Fibroblast of peridontal ligament (primary cell): ENCODE measurements at regions not wholly inside any gene's neighbourhood (a gene's known extent, or its start where the extent isn't known, plus 50 kb on each side); places are given as distances from the start of the nearest gene placed in this dataset.
"Not testable (repeated sequence)": the region's sequence is repeated elsewhere in the genome, so short reads cannot be mapped to it uniquely, and the experiment has no call there.

ENCODE experiments used
- DNase-seq: peaks from one replicate; pipeline ENCODE4 v3.0.0-alpha.2; 2010; ENCODE audit errors: extremely low read depth

DNA sequence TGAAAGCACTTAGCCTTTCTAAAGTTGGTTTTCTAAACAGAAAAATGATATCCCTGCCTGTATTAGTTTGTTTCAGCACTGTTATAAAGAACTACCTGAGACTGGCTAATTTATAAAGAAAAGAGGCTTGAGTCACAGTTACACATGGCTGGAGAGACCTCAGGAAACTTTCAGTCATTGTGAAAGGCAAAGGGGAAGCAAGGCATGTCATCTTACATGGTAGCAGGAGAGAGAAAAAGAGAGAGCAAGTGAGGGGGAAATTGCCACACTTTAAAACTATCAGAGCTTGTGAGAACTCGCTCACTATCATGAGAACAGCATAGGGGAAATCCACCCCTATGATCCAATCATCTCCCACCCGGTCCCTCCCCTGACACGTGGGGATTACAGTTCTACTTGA lies 64.9 kb downstream of the FAM170A start:
- no peak for DNase-seq

DNA sequence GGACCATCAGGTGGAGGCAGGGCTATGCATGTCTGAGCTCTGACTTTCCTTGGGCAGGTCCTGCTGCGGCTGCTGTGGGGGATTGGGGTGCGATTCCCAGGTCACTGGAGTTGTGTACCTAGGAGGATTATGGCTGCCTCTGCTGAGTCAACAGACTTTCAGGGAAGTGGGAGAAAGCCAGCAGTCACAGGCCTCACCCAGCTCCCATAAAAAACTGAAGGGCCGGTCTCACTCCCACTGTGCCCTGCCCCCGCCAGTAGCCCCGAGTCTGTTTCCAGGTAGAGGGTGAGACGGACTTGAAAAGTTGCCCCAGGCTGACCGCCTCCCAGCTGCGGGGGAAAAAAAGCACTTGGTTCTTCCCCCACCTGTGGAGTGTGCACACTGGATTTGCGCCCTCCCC lies 76.7 kb downstream of the FAM170A start:
- no peak for DNase-seq

DNA sequence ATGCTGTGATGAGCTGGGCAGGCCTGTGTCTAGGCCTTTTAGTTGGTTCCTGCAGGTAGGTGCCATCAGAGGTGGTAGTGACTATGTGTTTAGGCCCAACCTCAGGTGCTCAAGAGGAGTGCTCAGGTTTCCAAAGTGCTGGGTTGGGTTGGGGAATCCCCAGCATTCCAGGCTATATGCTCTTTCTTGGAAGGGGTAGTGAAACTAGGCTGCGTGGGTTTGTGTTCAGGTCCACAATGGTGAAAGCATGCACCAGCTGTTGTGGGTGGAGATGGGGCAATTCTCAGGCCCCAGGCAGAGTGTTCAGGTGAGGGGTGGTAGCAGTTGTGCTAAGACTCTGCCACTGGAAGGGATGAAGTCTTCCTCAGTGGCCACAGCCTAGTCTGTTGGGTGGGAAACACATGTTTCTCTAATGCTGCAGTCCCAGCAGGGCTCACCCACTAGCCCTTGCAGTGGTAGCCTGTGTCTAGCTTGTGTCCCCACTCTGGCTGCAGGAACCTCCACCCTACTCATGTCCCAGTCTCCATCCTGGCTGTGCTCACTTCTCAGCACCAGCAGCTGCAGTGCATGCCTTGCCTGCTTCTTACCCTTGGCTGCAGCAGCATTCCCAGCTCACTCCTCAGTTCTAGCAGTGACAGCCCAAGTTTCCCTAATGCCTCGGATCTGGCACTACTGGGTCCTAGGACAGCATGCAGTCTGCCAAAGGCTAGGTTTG lies 78.9 kb downstream of the FAM170A start:
- DNase-seq: no peak

DNA sequence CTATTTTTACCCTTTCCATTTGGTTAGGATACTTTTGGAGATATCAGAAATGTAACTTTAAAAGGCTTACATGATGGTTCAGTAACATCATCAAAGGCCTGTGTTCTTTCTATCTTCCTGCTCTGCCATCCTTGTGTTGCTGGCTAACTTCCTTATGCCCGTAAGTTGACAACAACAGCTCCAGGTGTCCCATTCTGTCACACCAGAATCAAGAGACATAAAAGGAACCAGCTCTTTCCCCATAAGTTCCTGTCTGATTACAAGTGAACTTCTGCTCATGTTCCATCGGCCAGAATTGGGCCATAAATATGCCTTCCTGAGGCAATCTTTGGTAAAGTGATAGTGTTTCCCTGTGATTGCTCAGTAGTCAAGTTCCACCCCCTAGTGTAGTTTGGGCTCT lies 92.4 kb downstream of the FAM170A start:
- DNase-seq: no peak

DNA sequence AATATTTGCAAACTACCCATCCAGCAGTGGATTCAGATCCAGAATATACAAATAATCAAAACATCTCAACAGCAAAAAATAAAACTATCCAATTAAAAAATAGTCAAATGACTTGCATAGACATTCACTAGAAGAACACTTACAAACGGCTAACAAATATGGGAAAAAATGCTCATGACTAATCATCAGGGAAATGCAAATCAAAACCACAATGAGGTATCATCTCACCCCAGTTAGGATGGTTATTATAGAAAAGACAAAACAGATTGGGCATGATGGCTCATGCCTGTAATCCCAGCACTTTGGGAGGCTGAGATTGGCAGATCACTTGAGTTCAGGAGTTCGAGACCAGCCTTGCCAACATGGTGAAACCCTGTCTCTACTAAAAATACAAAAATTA lies 95.9 kb downstream of the FAM170A start:
- DNase-seq: not testable (repeated sequence)

DNA sequence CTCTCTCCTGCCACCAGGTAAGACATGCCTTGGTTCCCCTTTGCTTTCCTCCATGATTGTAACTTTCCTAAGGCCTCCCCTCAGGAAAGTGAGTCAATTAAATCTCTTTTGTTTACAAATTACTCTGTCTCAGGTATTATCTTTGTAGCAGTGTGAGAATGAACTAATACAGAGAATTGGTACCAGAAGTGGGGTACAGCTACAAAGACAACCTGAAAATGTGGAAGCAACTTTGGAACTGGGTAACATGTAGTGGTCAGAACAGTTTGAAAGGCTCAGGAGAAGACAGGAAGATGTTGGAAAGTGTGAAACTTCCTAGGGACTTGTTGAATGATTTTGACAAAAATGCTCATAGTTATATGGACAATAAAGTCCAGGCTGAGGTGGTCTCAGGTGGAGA lies 97.2 kb downstream of the FAM170A start:
- no peak for DNase-seq

DNA sequence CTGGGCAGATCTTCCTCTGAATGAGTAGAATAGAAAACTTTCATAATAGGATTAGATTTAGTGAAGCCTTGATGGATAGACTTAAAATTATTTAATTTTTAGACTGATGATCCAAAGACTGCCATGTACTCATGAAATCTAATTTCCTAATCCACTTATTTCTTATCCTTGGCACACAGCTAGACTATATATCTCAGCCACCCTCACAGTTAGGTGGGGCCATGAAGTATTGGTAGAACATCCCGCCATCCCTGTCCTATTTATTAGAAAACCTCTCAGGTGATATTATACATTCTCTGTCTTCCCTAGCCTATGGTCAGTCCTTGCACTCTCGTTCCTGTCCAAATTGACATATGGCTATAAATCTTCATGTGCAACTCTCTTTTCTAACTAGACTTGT lies 110.9 kb downstream of the FAM170A start:
- DNase-seq: no peak

DNA sequence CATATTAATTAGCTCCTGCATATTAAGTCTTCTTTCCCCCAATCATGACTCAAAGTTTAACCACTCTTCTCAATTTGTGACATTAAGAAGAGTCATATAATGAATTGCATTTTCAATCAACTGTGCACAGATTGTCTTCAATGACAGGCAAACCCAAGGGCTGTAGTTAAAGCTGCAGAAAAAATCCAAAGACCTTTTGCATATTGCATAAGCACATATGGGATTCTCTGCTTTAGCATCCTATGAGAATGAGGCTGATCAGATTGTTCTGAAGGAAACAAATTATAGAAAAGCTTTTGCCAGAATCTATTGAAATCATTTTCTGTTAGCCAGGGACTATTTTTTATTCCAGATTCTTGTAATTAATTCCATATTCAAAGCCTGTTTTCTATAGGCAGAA lies 112.3 kb downstream of the FAM170A start:
- no peak for DNase-seq

DNA sequence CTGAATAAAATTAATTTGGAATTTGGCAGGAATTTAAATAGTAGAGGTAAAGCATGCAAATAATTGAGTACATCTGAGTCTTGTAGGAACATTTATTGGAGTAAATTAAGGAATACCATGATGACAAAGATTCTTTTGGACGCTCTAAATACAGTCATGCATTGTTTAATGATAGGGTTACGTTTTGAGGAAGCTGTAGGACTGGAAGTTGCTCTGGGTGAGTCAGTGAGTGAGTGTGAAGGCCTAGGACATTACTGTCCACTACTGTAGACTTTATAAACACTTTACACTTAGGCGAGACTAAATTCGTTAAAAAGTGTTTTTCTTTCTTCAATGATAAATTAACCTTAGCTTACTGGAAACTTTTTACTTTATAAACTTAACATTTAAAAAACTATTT lies 113.0 kb downstream of the FAM170A start:
- DNase-seq: no peak

DNA sequence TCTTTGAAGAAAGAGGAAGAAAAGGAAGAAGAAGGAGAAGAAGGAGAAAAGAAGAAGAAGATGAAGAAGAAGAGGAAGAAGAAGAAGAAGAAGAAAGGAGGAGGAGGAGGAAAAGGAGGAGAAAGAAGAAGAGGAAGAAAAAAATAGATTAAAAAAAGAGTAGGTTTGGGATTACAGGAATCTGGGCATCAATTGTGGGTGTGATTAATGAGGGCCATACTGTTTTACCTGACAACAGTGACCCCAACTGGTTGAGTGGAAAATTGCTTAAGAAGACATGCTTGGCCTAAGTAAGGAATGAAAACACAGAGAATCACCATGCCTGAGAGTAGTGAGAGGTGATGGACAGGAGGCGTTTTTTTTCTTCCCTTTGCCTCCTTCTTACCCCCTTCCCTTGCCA lies 114.6 kb downstream of the FAM170A start:
- peak; percentile 43 for DNase-seq

DNA sequence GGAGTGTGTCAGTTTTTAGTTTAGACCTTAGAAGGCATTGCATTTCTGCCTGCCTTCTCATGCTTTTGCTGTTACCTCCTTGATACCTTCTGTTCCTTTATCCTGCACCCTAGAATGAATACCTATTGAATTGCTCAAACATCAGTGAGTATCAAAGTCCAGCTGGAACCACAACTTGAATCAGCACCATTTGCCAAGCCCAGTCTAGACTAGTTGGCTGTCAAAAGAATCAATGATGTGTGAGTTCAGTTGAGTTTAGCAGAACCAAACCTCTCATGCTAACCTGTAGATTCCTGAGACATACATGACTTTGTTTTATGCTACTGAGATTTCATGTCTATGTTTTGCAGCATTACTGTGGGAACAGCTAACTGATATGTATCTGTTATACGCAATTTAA lies 116.6 kb downstream of the FAM170A start:
- no peak for DNase-seq

DNA sequence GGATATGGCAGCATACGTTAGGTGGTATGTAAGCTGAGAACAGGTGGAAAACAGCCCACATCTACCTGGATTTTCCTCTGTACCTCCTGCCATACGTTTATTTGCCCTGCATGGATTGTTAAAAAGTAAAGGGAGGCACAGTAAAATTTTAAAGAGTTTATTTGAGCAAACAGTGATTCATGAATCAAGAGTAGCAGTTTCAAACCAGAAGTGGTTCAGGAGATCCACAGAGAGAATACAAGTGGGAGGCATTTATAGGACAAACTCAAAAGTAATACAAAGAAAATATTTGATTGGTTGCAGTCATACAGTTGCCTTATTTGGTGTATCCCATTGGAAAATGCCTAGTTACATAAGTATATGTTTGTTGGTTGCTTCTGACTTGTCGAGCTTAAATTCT lies 117.6 kb downstream of the FAM170A start:
- DNase-seq: no peak

DNA sequence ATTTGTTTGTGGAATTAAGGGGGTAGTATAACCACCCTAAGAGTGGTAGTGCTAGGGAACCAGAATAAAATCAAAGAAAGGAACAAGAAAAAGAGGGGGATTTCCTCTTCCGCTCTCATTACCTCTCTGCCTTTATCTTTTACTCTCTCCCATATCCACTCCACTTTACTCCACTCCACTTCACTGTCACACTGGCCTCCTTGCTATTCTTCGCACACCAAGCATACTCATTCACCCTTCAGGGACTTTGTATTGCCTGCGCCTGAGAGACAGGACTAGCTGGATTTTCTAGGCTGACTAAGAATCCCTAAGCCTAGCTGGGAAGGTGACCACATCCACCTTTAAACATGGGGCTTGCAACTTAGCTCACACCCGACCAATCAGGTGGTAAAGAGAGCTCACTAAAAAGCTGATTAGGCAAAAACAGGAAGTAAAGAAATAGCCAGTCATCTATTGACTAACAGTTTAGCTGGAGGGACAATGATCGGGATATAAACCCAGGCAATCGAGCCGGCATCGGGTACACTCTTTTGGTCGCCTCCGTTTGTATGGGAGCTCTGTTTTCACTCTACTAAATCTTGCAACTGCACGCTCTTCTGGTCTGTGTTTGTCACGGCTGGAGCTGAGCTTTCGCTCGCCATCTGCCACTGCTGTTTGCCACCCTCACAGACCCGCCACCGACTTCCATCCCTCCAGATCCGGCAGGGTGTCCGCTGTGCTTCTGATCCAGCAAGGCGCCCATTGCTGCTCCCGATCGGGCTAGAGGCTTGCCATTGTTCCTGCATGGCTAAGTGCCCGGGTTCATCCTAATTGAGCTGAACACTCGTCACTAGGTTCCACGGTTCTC lies 121.8 kb downstream of the FAM170A start:
- no peak for DNase-seq

DNA sequence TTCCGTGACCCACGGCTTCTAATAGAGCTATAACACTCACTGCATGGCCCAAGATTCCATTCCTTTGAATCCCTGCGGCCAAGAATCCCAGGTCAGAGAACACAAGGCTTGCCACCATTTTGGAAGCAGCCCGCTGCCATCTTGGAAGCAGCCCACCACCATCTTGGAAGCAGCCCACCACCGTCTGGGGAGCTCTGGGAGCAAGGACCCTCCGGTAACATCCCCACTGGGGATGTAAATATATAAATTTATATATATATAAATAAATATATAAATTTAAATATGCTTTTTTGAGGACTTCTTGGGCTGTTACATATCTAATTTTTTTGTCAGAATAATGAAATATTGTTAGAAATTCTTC lies 122.4 kb downstream of the FAM170A start:
- DNase-seq: no peak

DNA sequence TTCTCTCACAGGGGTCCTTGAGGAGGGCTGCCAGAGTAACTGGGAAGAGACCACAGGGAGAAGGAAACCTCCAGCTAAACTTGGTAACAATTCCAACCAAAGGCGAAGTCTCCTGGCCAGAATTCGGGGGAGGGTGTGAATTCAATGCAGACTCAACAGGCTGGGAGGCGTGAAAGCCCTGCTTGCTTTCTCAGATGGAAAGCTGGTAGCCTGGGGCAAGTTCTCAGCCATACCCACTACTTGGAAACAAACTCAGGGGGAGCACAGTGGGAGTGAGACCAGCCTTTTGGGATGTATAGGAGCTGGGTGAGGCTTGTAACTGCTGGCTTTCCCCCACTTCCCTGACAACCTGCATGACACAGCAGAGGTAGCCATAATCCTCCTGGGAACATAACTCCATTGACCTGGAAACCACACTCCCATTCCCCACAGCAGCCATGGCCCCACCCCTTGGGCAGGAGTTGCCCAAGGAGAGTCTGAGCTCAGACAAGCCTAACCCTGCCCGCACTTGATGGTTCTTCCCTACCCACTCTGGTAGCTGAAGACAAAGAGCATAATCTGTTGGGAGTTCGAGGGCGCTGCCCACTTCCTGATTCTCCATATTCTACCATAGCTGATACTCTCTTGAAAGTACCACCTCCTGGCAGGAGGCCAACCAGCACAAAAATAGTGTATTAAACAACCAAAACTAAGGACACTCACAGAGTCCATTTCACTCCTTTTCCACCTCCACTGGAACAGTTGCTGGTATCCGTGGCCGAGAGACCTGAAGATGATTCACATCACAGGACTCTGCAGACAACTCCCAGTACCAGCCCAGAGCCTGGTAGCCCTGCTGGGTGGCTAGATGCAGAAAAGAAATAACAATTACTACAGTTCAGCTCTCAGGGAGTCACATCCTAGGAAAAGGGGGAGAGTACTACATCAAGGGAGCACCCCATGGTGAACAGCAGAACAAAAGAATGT lies 123.8 kb downstream of the FAM170A start:
- DNase-seq: no peak

DNA sequence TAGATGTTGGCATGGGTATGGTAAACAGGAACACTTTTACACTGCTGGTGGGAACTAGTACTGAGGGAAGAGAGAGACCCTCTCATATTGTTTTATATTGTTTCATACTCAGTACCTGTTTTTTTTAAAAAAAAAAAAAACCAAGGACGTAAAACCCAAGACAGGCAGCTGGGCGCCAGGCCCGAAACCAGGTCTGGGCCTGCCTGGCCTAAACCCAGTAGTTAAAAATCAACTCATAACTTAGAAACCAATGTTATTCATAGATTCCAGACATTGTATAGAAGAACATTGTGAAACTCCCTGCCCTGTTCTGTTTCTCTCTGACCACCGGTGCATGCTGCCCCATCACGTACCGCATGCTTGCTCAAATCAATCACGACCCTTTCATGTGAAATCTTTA lies 125.5 kb downstream of the FAM170A start:
- not testable (repeated sequence) for DNase-seq

DNA sequence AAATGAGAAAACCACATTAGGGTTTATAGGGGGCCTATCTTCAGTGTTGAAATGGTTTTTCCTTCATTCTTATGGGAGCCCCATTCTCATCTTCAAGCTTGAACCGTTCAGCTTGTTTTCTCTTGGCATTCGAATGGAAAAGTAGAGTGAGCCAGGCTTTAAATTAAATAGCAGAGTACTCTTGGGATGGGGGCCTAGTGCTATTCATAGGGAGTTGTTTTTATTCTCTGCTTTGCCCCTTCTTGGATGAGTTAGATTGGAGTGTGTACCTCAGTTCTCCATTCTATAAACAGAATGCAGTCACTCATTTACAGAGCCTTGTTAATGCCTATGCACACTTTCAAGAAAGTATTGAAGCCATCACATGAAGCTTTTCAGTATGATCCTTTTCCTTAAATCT lies 127.9 kb downstream of the FAM170A start:
- DNase-seq: no peak

DNA sequence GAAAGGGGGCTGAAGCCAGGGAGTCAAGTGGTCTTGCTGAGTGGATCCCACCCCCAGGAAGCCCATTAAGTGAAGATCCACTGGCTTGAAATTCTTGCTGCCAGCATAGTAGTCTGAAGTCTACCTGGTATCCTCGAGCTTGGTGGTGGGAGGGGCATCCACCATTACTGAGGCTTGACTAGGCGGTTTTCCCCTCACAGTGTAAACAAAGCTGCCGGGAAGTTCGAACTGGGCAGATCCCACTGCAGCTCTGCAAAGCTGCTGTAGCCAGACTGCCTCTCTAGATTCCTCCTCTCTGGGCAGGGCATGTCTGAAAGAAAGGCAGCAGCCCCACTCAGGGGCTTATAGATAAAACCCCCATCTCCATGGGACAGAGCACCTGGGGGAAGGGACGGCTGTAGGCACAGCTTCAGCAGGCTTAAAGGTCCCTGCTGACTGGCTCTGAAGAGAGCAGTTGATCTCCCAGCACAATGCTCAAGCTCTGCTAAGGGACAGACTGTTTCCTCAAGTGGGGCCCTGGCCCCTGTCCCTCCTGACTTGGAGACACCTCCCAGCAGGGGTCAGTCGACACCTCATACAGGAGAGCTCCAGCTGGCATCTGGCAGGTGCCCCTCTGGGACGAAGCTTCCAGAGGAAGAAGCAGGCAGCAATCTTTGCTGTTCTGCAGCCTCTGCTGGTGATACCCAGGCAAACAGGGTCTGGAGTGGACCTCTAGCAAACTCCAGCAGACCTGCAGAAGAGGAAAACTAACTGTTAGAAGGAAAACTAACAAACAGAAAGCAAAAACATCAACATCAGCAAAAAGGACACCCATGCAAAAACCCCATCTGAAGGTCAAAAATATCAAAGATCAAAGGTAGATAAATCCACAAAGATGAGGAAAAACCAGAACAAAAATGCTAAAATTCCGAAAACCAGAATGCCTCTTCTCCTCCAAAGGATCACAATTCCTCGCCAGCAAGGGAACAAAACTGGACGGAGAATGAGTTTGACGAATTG lies 140.6 kb downstream of the FAM170A start:
- DNase-seq: not testable (repeated sequence)

DNA sequence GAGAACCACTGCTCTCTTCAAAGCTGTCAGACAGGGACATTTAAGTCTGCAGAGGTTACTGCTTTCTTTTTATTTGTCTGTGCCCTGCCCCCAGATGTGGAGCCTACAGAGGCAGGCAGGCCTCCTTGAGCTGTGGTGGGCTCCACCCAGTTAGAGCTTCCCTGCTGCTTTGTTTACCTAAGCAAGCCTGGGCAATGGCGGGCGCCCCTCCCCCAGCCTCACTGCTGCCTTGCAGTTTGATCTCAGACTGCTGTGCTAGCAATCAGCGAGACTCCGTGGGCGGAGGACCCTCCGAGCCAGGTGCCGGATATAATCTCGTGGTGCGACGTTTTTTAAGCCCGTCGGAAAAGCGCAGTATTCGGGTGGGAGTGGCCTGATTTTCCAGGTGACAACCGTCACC lies 150.8 kb downstream of the FAM170A start:
- not testable (repeated sequence) for DNase-seq

DNA sequence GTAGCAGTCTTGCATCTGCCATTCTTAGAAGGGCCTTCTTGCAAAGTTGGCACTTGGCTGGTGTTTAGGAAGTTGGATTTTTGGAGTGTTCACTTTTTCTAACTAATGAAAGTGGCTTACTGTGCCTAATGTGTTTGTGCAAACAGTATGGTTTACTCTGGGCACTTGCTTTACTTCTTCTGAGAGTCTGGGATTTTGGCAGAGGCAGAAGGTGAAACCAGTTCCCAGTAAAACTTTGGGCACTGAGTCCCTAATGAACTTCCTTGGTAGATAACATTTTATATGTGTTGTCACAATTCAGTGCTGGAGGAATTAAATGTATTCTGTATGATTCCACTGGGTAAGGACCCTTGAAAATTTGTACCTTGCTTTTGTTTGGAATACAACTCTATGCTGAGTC lies 155.7 kb downstream of the FAM170A start:
- no peak for DNase-seq
